PC-3 (cell line): ENCODE measurements at regions not wholly inside any gene's neighbourhood (a gene's known extent, or its start where the extent isn't known, plus 50 kb on each side); places are given as distances from the start of the nearest gene placed in this dataset.

Source experiments
- ATAC-seq: fragments of 200-7000 bp; cut with Tn5 transposase; 2 replicates; pipeline ENCODE4 v1.9.1; 2020; ENCODE audit warnings: mild to moderate bottlenecking, moderate library complexity
- BruUV-seq: library from RNA; stranded (reverse); fragments of 400-500 nt; replicated peaks from 2 replicates; lab custom pipeline; 2021; lab: Mats Ljungman, UMichigan
- CTCF ChIA-PET: fragments of 300-600 bp; sonication (Branson Sonifier 250); formaldehyde crosslinking; loops from one replicate; lab custom pipeline; 2022; ENCODE audit warnings: antibody characterized with exemption; lab: Charles Lee
- POLR2A ChIA-PET: fragments of 300-600 bp; sonication (Branson Sonifier 250); formaldehyde crosslinking; loops from one replicate; lab custom pipeline; 2022; ENCODE audit warnings: antibody characterized with exemption; ENCODE audit not compliant: unreplicated experiment; lab: Charles Lee
- DNase-seq: peaks from one replicate; pipeline ENCODE4 v3.0.0-alpha.2; 2015
- H2AFZ ChIP-seq: fragments of 300-600 bp; sonication (generic); 2 replicates; pipeline ENCODE4 v1.6.0; 2016; ENCODE audit warnings: antibody characterized with exemption, low read length
- H3F3A ChIP-seq: fragments of 300-600 bp; sonication (generic); one replicate; pipeline ENCODE4 v1.6.0; 2017; ENCODE audit warnings: antibody characterized with exemption, low read length, control low read depth, mild to moderate bottlenecking; ENCODE audit not compliant: unreplicated experiment
- H3K27ac ChIP-seq: fragments of 300-600 bp; sonication (generic); 2 replicates; pipeline ENCODE4 v1.5.1; 2016; ENCODE audit warnings: mild to moderate bottlenecking, low read length
- H3K27me3 ChIP-seq: fragments of 300-600 bp; sonication (generic); 2 replicates; pipeline ENCODE4 v1.6.1; 2016; ENCODE audit warnings: low read length, mixed read lengths
- H3K36me3 ChIP-seq: fragments of 300-600 bp; sonication (generic); 2 replicates; pipeline ENCODE4 v1.6.1; 2016; ENCODE audit warnings: low read depth, mixed run types, low read length, mixed read lengths
- H3K4me1 ChIP-seq: fragments of 300-600 bp; sonication (generic); 2 replicates; pipeline ENCODE4 v1.5.1; 2016; ENCODE audit warnings: low read length; ENCODE audit not compliant: insufficient read depth
- H3K4me2 ChIP-seq: fragments of 300-600 bp; sonication (generic); 2 replicates; pipeline ENCODE4 v1.6.0; 2016; ENCODE audit warnings: low read length
- H3K4me3 ChIP-seq: fragments of 300-600 bp; sonication (generic); 2 replicates; pipeline ENCODE4 v1.5.1; 2016; ENCODE audit warnings: mild to moderate bottlenecking, low read length, mixed read lengths
- H3K79me2 ChIP-seq: fragments of 300-600 bp; sonication (generic); 2 replicates; pipeline ENCODE4 v1.6.1; 2017; ENCODE audit warnings: low read length, mixed read lengths
- H3K9ac ChIP-seq: fragments of 300-600 bp; sonication (generic); 2 replicates; pipeline ENCODE4 v1.6.0; 2016; ENCODE audit warnings: mild to moderate bottlenecking, low read length
- H3K9me2 ChIP-seq: fragments of 300-600 bp; sonication (generic); replicated peaks from 2 replicates; pipeline ENCODE4 v1.6.1; 2016; ENCODE audit warnings: mixed run types, low read length, mixed read lengths
- H3K9me3 ChIP-seq: fragments of 300-600 bp; sonication (generic); 2 replicates; pipeline ENCODE4 v1.6.1; 2016; ENCODE audit warnings: low read length, mixed read lengths
- H4K20me1 ChIP-seq: fragments of 300-600 bp; sonication (generic); 2 replicates; pipeline ENCODE4 v1.6.1; 2016; ENCODE audit warnings: low read length, mixed read lengths
- EZH2 ChIP-seq: fragments of 300-600 bp; sonication (generic); IDR thresholded peaks from one replicate; pipeline ENCODE4 v1.6.1; 2017; ENCODE audit warnings: antibody characterized with exemption, mild to moderate bottlenecking, low read length; ENCODE audit not compliant: unreplicated experiment
- EZH2phosphoT487 ChIP-seq: fragments of 300-600 bp; sonication (generic); IDR thresholded peaks from 2 replicates; pipeline ENCODE4 v1.6.1; 2018; ENCODE audit warnings: mild to moderate bottlenecking, antibody characterized with exemption, low read length, borderline replicate concordance
- intact Hi-C: fragments of 100-400 bp; cut with micrococcal nuclease; formaldehyde crosslinking; loops from 2 replicates; pipeline ENCODE4 v1.9.0; 2023
- TF ChIP-seq, protein P1 (sequence below): fragments of 300-600 bp; sonication (generic); conservative IDR thresholded peaks from 2 replicates; pipeline ENCODE4 v1.5.1; 2017; ENCODE audit warnings: antibody characterized with exemption, low read depth, mild to moderate bottlenecking, low read length

DNA sequence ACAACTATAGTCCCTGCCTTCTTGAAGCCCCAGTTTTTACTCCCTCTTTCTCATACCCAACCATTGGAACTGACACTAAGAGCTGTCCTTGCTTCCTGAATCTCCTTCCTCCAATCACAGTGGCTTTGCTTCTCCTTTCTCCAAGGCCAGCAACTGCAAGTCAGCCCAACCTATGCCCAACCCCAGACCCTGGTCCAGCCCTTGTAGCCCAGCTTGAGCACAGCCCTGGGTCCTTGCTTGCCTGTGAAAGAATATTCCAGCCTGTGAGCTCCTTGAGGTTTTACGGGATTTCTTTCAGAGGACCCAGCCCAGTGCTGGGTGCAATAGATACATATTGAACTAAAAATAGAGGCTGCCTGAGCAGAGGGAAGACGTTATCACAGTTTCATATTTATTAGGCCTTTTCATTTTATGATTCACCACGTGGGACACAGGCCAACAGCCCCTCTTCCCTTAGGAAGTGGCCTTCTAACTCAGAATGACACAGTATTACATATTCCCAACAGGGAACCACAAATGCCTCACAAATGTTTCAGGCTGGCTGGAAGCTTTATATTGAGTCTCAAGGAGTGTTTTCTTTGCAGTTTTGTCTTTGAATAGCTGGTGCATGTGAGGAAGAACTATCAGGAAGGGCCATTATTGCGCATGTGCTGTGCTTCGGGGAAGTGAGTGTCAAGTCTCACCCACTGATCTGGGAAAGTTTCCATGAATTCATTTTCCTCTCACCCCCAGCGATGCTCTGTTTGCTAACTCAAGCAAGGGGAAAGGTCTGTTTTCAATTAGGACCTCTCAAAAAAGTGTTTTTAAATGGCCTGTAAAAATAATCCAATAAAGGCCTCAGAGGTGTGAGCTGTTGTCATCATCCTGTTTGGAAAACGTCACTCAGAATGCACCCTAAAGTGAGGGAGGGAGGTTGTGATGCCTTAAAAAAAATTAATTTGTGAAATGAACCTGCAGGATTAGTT, 92.3 kb upstream of the NFIA start:
- Histone ChIP-seq H3K9me3 (no peaks in the 10 kb centered on the region), H4K20me1 (no peaks in the 10 kb centered on the region), H2AFZ (peak overlapping the region; percentile 56), H3K79me2 (no peaks in the 10 kb centered on the region), H3K9me2 (no peaks in the 10 kb centered on the region), H3K4me2 (peak overlapping the region; percentile 61), H3K4me1 (peaks cover 25% of the 10 kb centered on the region), H3K27me3 (no peaks in the 10 kb centered on the region), H3F3A (peaks cover 6% of the 10 kb centered on the region), H3K9ac (no peak overlapping the region), H3K4me3 (no peak overlapping the region), H3K36me3 (no peaks in the 10 kb centered on the region), H3K27ac (peak overlapping the region; percentile 66)
- CTCF ChIA-PET: interaction anchor here (0.6 kb wide), 1 partner anchor 47 kb away, joined by 4 read pairs; no protein-coding TSS in a partner anchor
- BruUV-seq: no TSS peak
- DNase-seq (peak; percentile 93), ATAC-seq (peak; percentile 90)
- POLR2A ChIA-PET: interaction anchor here (0.6 kb wide), 3 partner anchors 11 to 409 kb away, joined by 3 to 4 read pairs (median 3); no protein-coding TSS in a partner anchor
- intact Hi-C loops: no loop called here
- TF ChIP-seq, protein P1, sequence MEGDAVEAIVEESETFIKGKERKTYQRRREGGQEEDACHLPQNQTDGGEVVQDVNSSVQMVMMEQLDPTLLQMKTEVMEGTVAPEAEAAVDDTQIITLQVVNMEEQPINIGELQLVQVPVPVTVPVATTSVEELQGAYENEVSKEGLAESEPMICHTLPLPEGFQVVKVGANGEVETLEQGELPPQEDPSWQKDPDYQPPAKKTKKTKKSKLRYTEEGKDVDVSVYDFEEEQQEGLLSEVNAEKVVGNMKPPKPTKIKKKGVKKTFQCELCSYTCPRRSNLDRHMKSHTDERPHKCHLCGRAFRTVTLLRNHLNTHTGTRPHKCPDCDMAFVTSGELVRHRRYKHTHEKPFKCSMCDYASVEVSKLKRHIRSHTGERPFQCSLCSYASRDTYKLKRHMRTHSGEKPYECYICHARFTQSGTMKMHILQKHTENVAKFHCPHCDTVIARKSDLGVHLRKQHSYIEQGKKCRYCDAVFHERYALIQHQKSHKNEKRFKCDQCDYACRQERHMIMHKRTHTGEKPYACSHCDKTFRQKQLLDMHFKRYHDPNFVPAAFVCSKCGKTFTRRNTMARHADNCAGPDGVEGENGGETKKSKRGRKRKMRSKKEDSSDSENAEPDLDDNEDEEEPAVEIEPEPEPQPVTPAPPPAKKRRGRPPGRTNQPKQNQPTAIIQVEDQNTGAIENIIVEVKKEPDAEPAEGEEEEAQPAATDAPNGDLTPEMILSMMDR: no peak
- TF ChIP-seq EZH2 (no peak), EZH2phosphoT487 (no peak)

DNA sequence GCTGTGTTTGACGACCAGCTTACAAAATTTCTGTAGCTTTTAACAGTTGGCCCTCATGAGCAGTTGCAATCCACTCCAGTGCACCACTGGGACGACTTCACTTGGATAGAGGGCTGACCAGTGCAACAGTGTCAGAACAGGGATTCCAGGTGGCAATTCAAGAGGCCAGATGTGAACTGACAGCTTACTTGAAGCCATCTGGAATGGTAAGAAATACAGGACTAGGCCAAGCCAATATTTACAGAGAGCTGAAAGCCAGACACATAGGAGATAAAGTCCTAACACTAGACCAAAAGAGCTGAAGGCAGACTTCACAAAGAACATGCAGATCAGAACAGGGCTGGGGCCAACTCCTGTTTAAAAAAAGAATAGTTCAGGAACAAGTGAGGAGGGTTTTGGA, 93.5 kb upstream of the NFIA start:
- H3K4me3 ChIP-seq: no peak overlapping the region
- no peak overlapping the region for H2AFZ ChIP-seq
- no peaks in the 10 kb centered on the region for H3K9me3 ChIP-seq
- POLR2A ChIA-PET: interaction anchor here (0.6 kb wide), 2 partner anchors 57 to 416 kb away, joined by 3 to 4 read pairs; no protein-coding TSS in a partner anchor
- no peaks in the 10 kb centered on the region for H3K27me3 ChIP-seq
- H3K79me2 ChIP-seq: no peaks in the 10 kb centered on the region
- BruUV-seq: no TSS peak
- H3F3A ChIP-seq: peaks cover 6% of the 10 kb centered on the region
- intact Hi-C loops: no loop called here
- no peak for DNase-seq
- H4K20me1 ChIP-seq: no peaks in the 10 kb centered on the region
- H3K36me3 ChIP-seq: no peaks in the 10 kb centered on the region
- H3K4me1 ChIP-seq: peaks cover 25% of the 10 kb centered on the region
- H3K9ac ChIP-seq: no peak overlapping the region
- TF ChIP-seq EZH2: no peak
- TF ChIP-seq, protein P1: no peak
- no peak for TF ChIP-seq EZH2phosphoT487
- no peak overlapping the region for H3K27ac ChIP-seq
- no peaks in the 10 kb centered on the region for H3K9me2 ChIP-seq
- no peak for ATAC-seq
- CTCF ChIA-PET: no interaction called here
- no peak overlapping the region for H3K4me2 ChIP-seq

DNA sequence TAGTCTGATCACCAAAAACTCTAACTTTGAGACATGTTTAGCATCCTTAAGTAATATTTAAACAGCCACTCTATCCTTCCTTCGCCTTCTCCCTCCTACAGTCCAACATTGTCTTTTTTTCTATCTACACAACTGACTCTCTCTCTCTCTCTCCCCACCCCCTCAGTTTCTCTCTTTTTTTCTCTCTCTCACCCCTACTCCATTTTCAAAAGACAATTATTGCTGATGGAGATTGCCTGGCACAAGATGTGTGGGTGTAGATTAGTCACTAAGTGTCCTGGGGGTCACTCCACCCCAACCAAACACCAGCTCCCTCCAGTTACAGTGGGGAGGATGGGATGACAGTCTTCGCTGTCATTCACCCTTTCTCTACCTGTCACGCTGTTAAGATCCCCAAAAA, 94.5 kb upstream of the NFIA start:
- no TSS peak for BruUV-seq
- Histone ChIP-seq H3K9me3 (no peaks in the 10 kb centered on the region), H3K9ac (no peak overlapping the region), H3K4me3 (no peak overlapping the region), H3K9me2 (no peaks in the 10 kb centered on the region), H3K4me1 (peaks cover 25% of the 10 kb centered on the region), H3K27ac (no peak overlapping the region), H3K4me2 (no peak overlapping the region), H3K27me3 (no peaks in the 10 kb centered on the region), H2AFZ (no peak overlapping the region), H4K20me1 (no peaks in the 10 kb centered on the region), H3F3A (peaks cover 6% of the 10 kb centered on the region), H3K36me3 (no peaks in the 10 kb centered on the region), H3K79me2 (no peaks in the 10 kb centered on the region)
- POLR2A ChIA-PET: no interaction called here
- ATAC-seq (no peak), DNase-seq (no peak)
- TF ChIP-seq EZH2 (no peak), EZH2phosphoT487 (no peak)
- TF ChIP-seq, protein P1: no peak
- intact Hi-C loops: no loop called here
- CTCF ChIA-PET: no interaction called here
